PC-9 (cell line): ENCODE measurements at regions not wholly inside any gene's neighbourhood (a gene's known extent, or its start where the extent isn't known, plus 50 kb on each side); places are given as distances from the start of the nearest gene placed in this dataset.
"Not testable (repeated sequence)": the region's sequence is repeated elsewhere in the genome, so short reads cannot be mapped to it uniquely, and the experiment has no call there.

Source experiments
- BruUV-seq: library from RNA; stranded (reverse); fragments of 400-500 nt; replicated peaks from 2 replicates; lab custom pipeline; 2021; lab: Mats Ljungman, UMichigan
- CTCF ChIA-PET: fragments of 300-600 bp; sonication (Branson Sonifier 250); formaldehyde crosslinking; loops from one replicate; lab custom pipeline; 2022; ENCODE audit warnings: antibody characterized with exemption; lab: Charles Lee
- POLR2A ChIA-PET: fragments of 300-600 bp; sonication (Branson Sonifier 250); formaldehyde crosslinking; loops from one replicate; lab custom pipeline; 2022; ENCODE audit warnings: antibody characterized with exemption; ENCODE audit not compliant: unreplicated experiment; lab: Charles Lee
- DNase-seq, 2 experiments: peaks; one replicate each; pipeline versions ENCODE4 v3.0.0 to v3.0.0-alpha.2; 2015 to 2022; ENCODE audit warnings: mixed read lengths in 1 of 2
- H2AFZ ChIP-seq: fragments of 200-600 bp; sonication (generic); 2 replicates; pipeline ENCODE4 v1.8.1; 2017; ENCODE audit warnings: antibody characterized with exemption
- H3F3A ChIP-seq: fragments of 200-600 bp; sonication (generic); 2 replicates; pipeline ENCODE4 v1.8.1; 2017; ENCODE audit warnings: antibody characterized with exemption, mild to moderate bottlenecking, low read depth; ENCODE audit not compliant: insufficient read depth
- H3K27ac ChIP-seq: fragments of 200-600 bp; sonication (generic); 2 replicates; pipeline ENCODE4 v1.6.1; 2016; ENCODE audit warnings: mixed run types
- H3K27me3 ChIP-seq: fragments of 200-600 bp; sonication (generic); 2 replicates; pipeline ENCODE4 v1.6.1; 2016; ENCODE audit warnings: low read depth, mixed run types; ENCODE audit not compliant: insufficient read depth
- H3K36me3 ChIP-seq: fragments of 200-600 bp; sonication (generic); 2 replicates; pipeline ENCODE4 v1.6.1; 2016; ENCODE audit warnings: low read depth, mixed run types
- H3K4me1 ChIP-seq: fragments of 200-600 bp; sonication (generic); replicated peaks from 2 replicates; pipeline ENCODE4 v1.6.1; 2016; ENCODE audit warnings: mixed run types; ENCODE audit not compliant: insufficient read depth
- H3K4me2 ChIP-seq: fragments of 200-600 bp; sonication (generic); 2 replicates; pipeline ENCODE4 v1.6.1; 2017; ENCODE audit warnings: mixed run types
- H3K4me3 ChIP-seq: fragments of 200-600 bp; sonication (generic); 2 replicates; pipeline ENCODE4 v1.6.1; 2016; ENCODE audit warnings: mixed run types
- H3K79me2 ChIP-seq: fragments of 200-600 bp; sonication (generic); 2 replicates; pipeline ENCODE4 v1.6.1; 2017; ENCODE audit warnings: low read depth, mixed run types
- H3K9me2 ChIP-seq: fragments of 200-600 bp; sonication (generic); 2 replicates; pipeline ENCODE4 v1.8.1; 2017; ENCODE audit warnings: mild to moderate bottlenecking; ENCODE audit not compliant: insufficient read depth
- H3K9me3 ChIP-seq: fragments of 200-600 bp; sonication (generic); 2 replicates; pipeline ENCODE4 v1.8.1; 2016; ENCODE audit warnings: low read depth; ENCODE audit not compliant: insufficient read depth
- H4K20me1 ChIP-seq: fragments of 200-600 bp; sonication (generic); 2 replicates; pipeline ENCODE4 v1.8.1; 2017; ENCODE audit not compliant: insufficient read depth
- EZH2 ChIP-seq: fragments of 200-600 bp; sonication (generic); IDR thresholded peaks from 2 replicates; pipeline ENCODE4 v1.8.0; 2017; ENCODE audit warnings: antibody characterized with exemption, low read depth
- intact Hi-C: fragments of 100-400 bp; cut with micrococcal nuclease; formaldehyde crosslinking; loops from one replicate; pipeline ENCODE4 v1.10.0; 2022; ENCODE audit not compliant: unreplicated experiment
- TF ChIP-seq, protein P1 (sequence below): fragments of 200-600 bp; sonication (generic); conservative IDR thresholded peaks from 2 replicates; pipeline ENCODE4 v1.6.1; 2017; ENCODE audit warnings: mixed run types, antibody characterized with exemption, mild to moderate bottlenecking, moderate library complexity

DNA sequence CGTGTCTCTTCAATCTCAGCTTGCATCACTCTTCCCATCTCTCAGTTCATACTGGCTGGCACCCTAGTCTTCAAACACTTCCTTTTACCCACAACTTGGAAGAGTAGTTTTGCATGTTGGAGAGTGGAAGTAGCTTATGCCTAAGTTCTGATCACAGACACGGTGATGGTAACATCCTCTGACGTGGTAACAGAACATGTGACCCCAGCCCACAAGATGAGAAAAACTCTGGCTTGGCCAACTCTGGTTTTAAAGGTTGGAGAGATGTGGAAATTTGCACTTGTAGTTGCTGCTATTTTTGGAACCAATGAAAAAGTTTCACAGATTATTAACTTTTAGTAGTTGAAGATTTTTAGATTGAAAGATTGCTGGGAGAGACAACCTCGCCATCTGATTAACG lies 155.4 kb upstream of the SLC35G4 start:
- ChIA-PET POLR2A (no interaction called here), CTCF (no interaction called here)
- no peak for DNase-seq
- no peak overlapping the region for H2AFZ ChIP-seq
- H4K20me1 ChIP-seq, result no peaks in the 10 kb centered on the region
- no peak overlapping the region for H3K4me2 ChIP-seq
- H3K9me3 ChIP-seq, result no peaks in the 10 kb centered on the region
- no peak overlapping the region for H3K27ac ChIP-seq
- no peaks in the 10 kb centered on the region for H3F3A ChIP-seq
- H3K4me3 ChIP-seq, result no peak overlapping the region
- no peaks in the 10 kb centered on the region for H3K4me1 ChIP-seq
- no TSS peak for BruUV-seq
- H3K36me3 ChIP-seq, result no peaks in the 10 kb centered on the region
- peaks cover 18% of the 10 kb centered on the region for H3K27me3 ChIP-seq
- TF ChIP-seq, protein P1, sequence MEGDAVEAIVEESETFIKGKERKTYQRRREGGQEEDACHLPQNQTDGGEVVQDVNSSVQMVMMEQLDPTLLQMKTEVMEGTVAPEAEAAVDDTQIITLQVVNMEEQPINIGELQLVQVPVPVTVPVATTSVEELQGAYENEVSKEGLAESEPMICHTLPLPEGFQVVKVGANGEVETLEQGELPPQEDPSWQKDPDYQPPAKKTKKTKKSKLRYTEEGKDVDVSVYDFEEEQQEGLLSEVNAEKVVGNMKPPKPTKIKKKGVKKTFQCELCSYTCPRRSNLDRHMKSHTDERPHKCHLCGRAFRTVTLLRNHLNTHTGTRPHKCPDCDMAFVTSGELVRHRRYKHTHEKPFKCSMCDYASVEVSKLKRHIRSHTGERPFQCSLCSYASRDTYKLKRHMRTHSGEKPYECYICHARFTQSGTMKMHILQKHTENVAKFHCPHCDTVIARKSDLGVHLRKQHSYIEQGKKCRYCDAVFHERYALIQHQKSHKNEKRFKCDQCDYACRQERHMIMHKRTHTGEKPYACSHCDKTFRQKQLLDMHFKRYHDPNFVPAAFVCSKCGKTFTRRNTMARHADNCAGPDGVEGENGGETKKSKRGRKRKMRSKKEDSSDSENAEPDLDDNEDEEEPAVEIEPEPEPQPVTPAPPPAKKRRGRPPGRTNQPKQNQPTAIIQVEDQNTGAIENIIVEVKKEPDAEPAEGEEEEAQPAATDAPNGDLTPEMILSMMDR, result no peak
- TF ChIP-seq EZH2, result no peak
- H3K79me2 ChIP-seq, result no peaks in the 10 kb centered on the region
- no peaks in the 10 kb centered on the region for H3K9me2 ChIP-seq
- intact Hi-C loops, result no loop called here

DNA sequence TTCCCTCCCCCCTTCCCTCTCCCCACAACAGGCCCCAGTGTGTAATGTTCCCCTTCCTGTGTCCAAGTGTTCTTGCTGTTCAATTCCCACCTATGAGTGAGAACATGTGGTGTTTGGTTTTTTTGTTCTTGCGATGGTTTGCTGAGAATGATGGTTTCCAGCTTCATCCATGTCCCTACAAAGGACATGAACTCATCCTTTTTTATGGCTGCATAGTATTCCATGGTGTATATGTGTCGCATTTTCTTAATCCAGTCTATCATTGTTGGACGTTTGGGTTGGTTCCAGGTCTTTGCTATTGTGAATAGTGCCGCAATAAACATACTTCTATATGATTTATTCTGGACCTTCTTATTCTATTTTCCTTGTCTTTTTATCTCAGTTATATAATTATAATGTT lies 165.2 kb upstream of the SLC35G4 start:
- H3K4me1 ChIP-seq, BruUV-seq, H3K4me3 ChIP-seq, H3F3A ChIP-seq, CTCF ChIA-PET, H3K36me3 ChIP-seq, H2AFZ ChIP-seq, H3K27ac ChIP-seq, H3K9me3 ChIP-seq, POLR2A ChIA-PET, H3K9me2 ChIP-seq, H3K4me2 ChIP-seq, H4K20me1 ChIP-seq, DNase-seq, H3K27me3 ChIP-seq, intact Hi-C loops, H3K79me2 ChIP-seq: not testable (repeated sequence)

DNA sequence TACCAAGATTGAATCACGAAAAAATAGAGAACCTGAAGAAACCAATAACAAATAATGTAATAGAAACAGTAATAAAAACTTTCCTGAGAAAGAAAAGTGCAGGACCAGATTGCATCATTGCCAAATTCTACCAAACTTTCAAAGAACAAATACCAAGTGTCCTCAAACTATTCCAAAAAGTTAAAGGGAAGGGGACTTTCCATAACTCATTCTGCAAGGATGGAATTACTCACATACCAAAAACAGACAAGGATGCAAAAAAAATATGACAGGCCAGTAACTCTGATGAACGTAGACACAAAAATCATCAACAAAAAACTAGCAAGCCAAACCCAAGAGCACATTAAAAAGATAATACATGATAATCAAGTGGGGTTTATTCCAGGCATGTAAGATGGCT lies 172.3 kb upstream of the SLC35G4 start:
- Histone ChIP-seq H2AFZ (no peak overlapping the region), H3K36me3 (no peaks in the 10 kb centered on the region), H3K27ac (no peak overlapping the region), H3F3A (no peaks in the 10 kb centered on the region), H4K20me1 (no peaks in the 10 kb centered on the region), H3K27me3 (no peaks in the 10 kb centered on the region), H3K4me2 (no peak overlapping the region), H3K79me2 (no peaks in the 10 kb centered on the region), H3K9me2 (no peaks in the 10 kb centered on the region), H3K9me3 (no peaks in the 10 kb centered on the region), H3K4me3 (no peak overlapping the region), H3K4me1 (no peaks in the 10 kb centered on the region)
- no peak for DNase-seq
- CTCF ChIA-PET, result no interaction called here
- intact Hi-C loops, result no loop called here
- POLR2A ChIA-PET, result no interaction called here
- TF ChIP-seq, protein P1, result no peak
- TF ChIP-seq EZH2, result no peak
- no TSS peak for BruUV-seq

DNA sequence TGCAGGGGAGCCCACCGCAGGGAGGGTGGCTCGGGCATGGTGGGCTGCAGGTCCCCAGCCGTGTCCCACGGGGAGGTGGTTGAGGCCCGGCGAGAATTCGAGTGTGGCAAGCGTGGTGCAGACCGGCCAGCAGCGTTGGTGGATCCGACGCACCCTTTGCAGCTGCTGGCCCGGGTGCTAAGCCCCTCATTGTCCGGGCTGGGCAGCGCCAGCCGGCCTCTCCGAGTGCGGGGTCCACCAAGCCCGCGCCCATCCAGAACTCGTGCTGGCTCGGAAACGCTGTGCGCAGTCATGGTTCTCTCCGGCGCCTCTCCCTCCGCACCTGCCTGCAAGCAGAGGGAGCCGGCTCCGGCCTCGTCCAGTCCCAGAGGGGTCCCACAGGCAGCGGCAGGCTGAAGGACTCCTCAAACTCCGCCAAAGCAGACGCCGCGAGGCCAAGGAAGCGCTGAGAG lies 177.0 kb upstream of the SLC35G4 start:
- Histone ChIP-seq H3K79me2 (no peaks in the 10 kb centered on the region), H4K20me1 (no peaks in the 10 kb centered on the region), H3K4me3 (no peak overlapping the region), H3K27ac (no peak overlapping the region), H3F3A (no peaks in the 10 kb centered on the region), H2AFZ (no peak overlapping the region), H3K36me3 (no peaks in the 10 kb centered on the region), H3K9me2 (no peaks in the 10 kb centered on the region), H3K27me3 (no peaks in the 10 kb centered on the region), H3K4me2 (no peak overlapping the region), H3K4me1 (no peaks in the 10 kb centered on the region), H3K9me3 (no peaks in the 10 kb centered on the region)
- POLR2A ChIA-PET, result no interaction called here
- CTCF ChIA-PET, result no interaction called here
- DNase-seq, result no peak
- TF ChIP-seq EZH2, result no peak
- TF ChIP-seq, protein P1, result no peak
- intact Hi-C loops, result no loop called here
- BruUV-seq, result no TSS peak
